Upper lobe of left lung (tissue), 4 donors: ENCODE measurements at regions not wholly inside any gene's neighbourhood (a gene's known extent, or its start where the extent isn't known, plus 50 kb on each side); places are given as distances from the start of the nearest gene placed in this dataset.

ENCODE experiments used
- CTCF ChIP-seq, 6 experiments: fragments of 450-650 bp in 4 of 6; fragments of 200-600 bp in 2 of 6; sonication (generic) in 2 of 6; IDR thresholded peaks; one replicate each; pipeline ENCODE4 v1.5.1; 2016 to 2019; ENCODE audit warnings: antibody characterized with exemption in 6 of 6
- POLR2A ChIP-seq, 4 donors: fragments of 450-650 bp; IDR thresholded peaks; one replicate each; pipeline ENCODE4 v1.5.1; 2016 to 2017; ENCODE audit warnings: antibody characterized with exemption in 4 of 4, mild to moderate bottlenecking in 2 of 4
- POLR2AphosphoS5 ChIP-seq, 2 donors: sonication (generic); formaldehyde crosslinking; IDR thresholded peaks; one replicate each; pipeline ENCODE4 v1.5.1; 2017; ENCODE audit warnings: antibody characterized with exemption in 2 of 2

DNA sequence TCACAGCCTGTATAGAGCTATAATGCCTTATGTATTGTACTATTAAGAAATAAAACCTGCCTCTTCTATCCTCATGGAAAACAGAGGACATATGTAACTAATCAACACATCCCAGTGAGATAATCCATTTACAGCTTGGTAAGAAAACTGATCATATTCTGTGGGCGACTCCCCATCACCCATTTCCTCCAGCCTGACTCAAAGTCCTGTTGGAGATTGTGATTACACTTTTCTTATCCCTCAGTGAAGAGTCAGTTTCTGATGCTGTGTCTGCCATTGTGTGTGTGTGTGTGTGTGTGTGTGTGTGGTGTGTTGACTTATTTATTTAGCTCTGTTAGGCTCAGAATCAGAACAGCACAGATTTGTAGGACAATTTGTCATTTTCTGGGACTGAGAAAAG lies 212.8 kb downstream of the FGF9 start:
- TF ChIP-seq CTCF (IDR thresholded peaks at IDR 0.05) (no peak), POLR2A (IDR thresholded peaks at IDR 0.05) (no peak), POLR2AphosphoS5 (IDR thresholded peaks at IDR 0.05) (no peak)
